GM21529 (cell line): ENCODE measurements at regions not wholly inside any gene's neighbourhood (a gene's known extent, or its start where the extent isn't known, plus 50 kb on each side); places are given as distances from the start of the nearest gene placed in this dataset.
A peak's percentile ranks its signal among the peaks of the same experiment; 100 is the strongest.
"Not testable (repeated sequence)": the region's sequence is repeated elsewhere in the genome, so short reads cannot be mapped to it uniquely, and the experiment has no call there.

Experiments used
- ATAC-seq: cut with Tn5 transposase; IDR thresholded peaks from one replicate; pipeline ENCODE4 v1.9.1; 2021; ENCODE audit not compliant: unreplicated experiment

GRCh38 chrX:40418146-40418812 lies 162.5 kb upstream of the ATP6AP2 start:
- ATAC-seq: no peak

- ATAC-seq: no peak
These were observed 165.1 kb upstream of the ATP6AP2 start for GRCh38 chrX:40415675-40416074.

GRCh38 chrX:40414335-40414734 lies 166.4 kb upstream of the ATP6AP2 start:
- no peak for ATAC-seq

GRCh38 chrX:40411340-40412111 lies 169.2 kb upstream of the ATP6AP2 start:
- ATAC-seq: no peak

- ATAC-seq: no peak
These were observed 169.9 kb upstream of the ATP6AP2 start for GRCh38 chrX:40410859-40411258.

- ATAC-seq: peak; percentile 46
These were observed 174.4 kb upstream of the ATP6AP2 start for GRCh38 chrX:40406330-40406859.

- no peak for ATAC-seq
These were observed 175.4 kb upstream of the ATP6AP2 start for GRCh38 chrX:40405399-40405798.

GRCh38 chrX:40403757-40404156 lies 177.0 kb upstream of the ATP6AP2 start:
- ATAC-seq: no peak

GRCh38 chrX:40402831-40403533 lies 177.8 kb upstream of the ATP6AP2 start:
- ATAC-seq: no peak

GRCh38 chrX:40395102-40395501 lies 185.7 kb upstream of the ATP6AP2 start:
- ATAC-seq: no peak

- ATAC-seq: no peak
These were observed 186.5 kb upstream of the ATP6AP2 start for GRCh38 chrX:40394302-40394701.

GRCh38 chrX:40392599-40392998 lies 188.2 kb upstream of the ATP6AP2 start:
- ATAC-seq: no peak

GRCh38 chrX:40391662-40392061 lies 189.1 kb upstream of the ATP6AP2 start:
- no peak for ATAC-seq

- no peak for ATAC-seq
These were observed 191.2 kb upstream of the ATP6AP2 start for GRCh38 chrX:40389555-40389954.

GRCh38 chrX:40388441-40388840 lies 192.3 kb upstream of the ATP6AP2 start:
- ATAC-seq: no peak

GRCh38 chrX:40387869-40388268 lies 192.9 kb upstream of the ATP6AP2 start:
- ATAC-seq: not testable (repeated sequence)

- not testable (repeated sequence) for ATAC-seq
These were observed 193.5 kb upstream of the ATP6AP2 start for GRCh38 chrX:40387311-40387710.

GRCh38 chrX:40385682-40386081 lies 195.1 kb upstream of the ATP6AP2 start:
- ATAC-seq: no peak

GRCh38 chrX:40385256-40385655 lies 195.5 kb upstream of the ATP6AP2 start:
- no peak for ATAC-seq

- no peak for ATAC-seq
These were observed 196.8 kb upstream of the ATP6AP2 start for GRCh38 chrX:40383969-40384368.

- no peak for ATAC-seq
These were observed 197.4 kb upstream of the ATP6AP2 start for GRCh38 chrX:40383360-40383759.
